H1 (cell line): ENCODE measurements at regions not wholly inside any gene's neighbourhood (a gene's known extent, or its start where the extent isn't known, plus 50 kb on each side); places are given as distances from the start of the nearest gene placed in this dataset.
A peak's percentile ranks its signal among the peaks of the same experiment; 100 is the strongest.

ENCODE experiments used
- CTCF ChIA-PET: fragments of 300-600 bp; sonication (Branson Sonifier 250); formaldehyde crosslinking; loops from one replicate; lab custom pipeline; 2021; ENCODE audit not compliant: partially characterized antibody; lab: Charles Lee
- POLR2A ChIA-PET: fragments of 300-600 bp; sonication (Branson Sonifier 250); formaldehyde crosslinking; loops from one replicate; lab custom pipeline; 2021; ENCODE audit warnings: inconsistent platforms; ENCODE audit not compliant: partially characterized antibody; lab: Charles Lee
- DNase-seq, 2 experiments: peaks; one replicate each; pipeline versions ENCODE4 v3.0.0 to v3.0.0-alpha.2; 2010 to 2022; ENCODE audit warnings: low spot score in 2 of 2, low read depth in 1 of 2, mixed read lengths in 1 of 2
- FAIRE-seq: peaks from 2 replicates; lab custom pipeline; 2011; peaks lifted over from hg19 to GRCh38; lab: Jason Lieb, UNC
- H2AFZ ChIP-seq: 2 replicates; pipeline ENCODE4 v1.8.1; 2012; ENCODE audit warnings: low read length, inconsistent platforms
- H2AK5ac ChIP-seq: 2 replicates; pipeline ENCODE4 v1.6.1; 2013; ENCODE audit warnings: low read depth, low read length
- H2BK120ac ChIP-seq: replicated peaks from 2 replicates; pipeline ENCODE3; 2013; ENCODE audit warnings: low read depth, low read length, inconsistent platforms
- H2BK12ac ChIP-seq: 2 replicates; pipeline ENCODE4 v1.6.1; 2013; ENCODE audit warnings: low read depth, low read length
- H2BK15ac ChIP-seq: 2 replicates; pipeline ENCODE4 v1.6.1; 2013; ENCODE audit warnings: low read length
- H2BK20ac ChIP-seq: 2 replicates; pipeline ENCODE4 v1.6.1; 2013; ENCODE audit warnings: low read length
- H2BK5ac ChIP-seq: 2 replicates; pipeline ENCODE4 v1.6.1; 2013; ENCODE audit warnings: low read depth, low read length
- H3K14ac ChIP-seq: 2 replicates; pipeline ENCODE4 v1.6.1; 2013; ENCODE audit warnings: inconsistent platforms; ENCODE audit not compliant: insufficient read length
- H3K18ac ChIP-seq: 2 replicates; pipeline ENCODE4 v1.6.1; 2013; ENCODE audit warnings: low read length; ENCODE audit errors: extremely low read depth
- H3K23ac ChIP-seq: 2 replicates; pipeline ENCODE4 v1.6.1; 2013; ENCODE audit warnings: inconsistent platforms; ENCODE audit not compliant: insufficient read length
- H3K23me2 ChIP-seq: 2 replicates; pipeline ENCODE4 v1.6.1; 2013; ENCODE audit warnings: low read depth, low read length
- H3K27ac ChIP-seq: 2 replicates; pipeline ENCODE4 v1.6.1; 2011; ENCODE audit warnings: low read depth, low read length, inconsistent platforms
- H3K27me3 ChIP-seq, 4 experiments: replicated peaks in 1 of 4; 1 replicate in 1 of 4; 2 replicates in 3 of 4; pipeline versions ENCODE4 v1.6.1 to v1.8.1; 2011 to 2013; ENCODE audit warnings: low read length in 3 of 4, mild to moderate bottlenecking in 3 of 4, inconsistent platforms in 2 of 4, mixed read lengths in 2 of 4, moderate library complexity in 1 of 4; ENCODE audit not compliant: control insufficient read depth in 3 of 4, insufficient read depth in 3 of 4; ENCODE audit errors: extremely low read depth in 1 of 4
- H3K36me3 ChIP-seq, 4 experiments: 2 replicates each; pipeline versions ENCODE4 v1.6.1 to v1.8.1; 2011 to 2013; ENCODE audit warnings: mild to moderate bottlenecking in 4 of 4, low read length in 3 of 4, moderate library complexity in 2 of 4, control low read depth in 1 of 4, inconsistent platforms in 1 of 4; ENCODE audit not compliant: insufficient read depth in 4 of 4, control insufficient read depth in 2 of 4
- H3K4ac ChIP-seq: replicated peaks from 2 replicates; pipeline ENCODE3; 2013; ENCODE audit warnings: low read length, low read depth, mixed read lengths, inconsistent platforms; ENCODE audit not compliant: insufficient read length
- H3K4me1 ChIP-seq, 4 experiments: replicated peaks in 1 of 4; 1 replicate in 1 of 4; 2 replicates in 3 of 4; pipeline versions ENCODE4 v1.6.1 to v1.8.1; 2011 to 2013; ENCODE audit warnings: low read length in 3 of 4, inconsistent platforms in 2 of 4, mixed read lengths in 1 of 4; ENCODE audit not compliant: insufficient read depth in 4 of 4, control insufficient read depth in 3 of 4
- H3K4me2 ChIP-seq, 2 experiments: 2 replicates each; pipeline versions ENCODE4 v1.6.1 to v1.8.1; 2011 to 2013; ENCODE audit warnings: low read depth in 2 of 2, low read length in 2 of 2, control low read depth in 1 of 2, inconsistent platforms in 1 of 2, mild to moderate bottlenecking in 1 of 2; ENCODE audit not compliant: insufficient read depth in 1 of 2
- H3K4me3 ChIP-seq, 4 experiments: fragments of 200-600, 300-600 bp in 1 of 4; sonication (generic), shearing (Covaris generic), sonication (Bioruptor Twin) in 1 of 4; 2 replicates each; pipeline versions ENCODE4 v1.5.1 to v1.8.1; 2011 to 2016; ENCODE audit warnings: low read length in 4 of 4, low read depth in 3 of 4, control low read depth in 2 of 4, inconsistent platforms in 2 of 4, mild to moderate bottlenecking in 2 of 4, mixed read lengths in 1 of 4, moderate library complexity in 1 of 4; ENCODE audit not compliant: insufficient read depth in 2 of 4; ENCODE audit errors: extremely low read depth in 1 of 4
- H3K56ac ChIP-seq: replicated peaks from 2 replicates; pipeline ENCODE3; 2013; ENCODE audit warnings: low read depth, mild to moderate bottlenecking, mixed read lengths, low read length, inconsistent platforms; ENCODE audit not compliant: insufficient read length
- H3K79me1 ChIP-seq: 2 replicates; pipeline ENCODE4 v1.6.1; 2013; ENCODE audit warnings: low read depth, low read length, control low read depth
- H3K79me2 ChIP-seq, 2 experiments: 2 replicates each; pipeline versions ENCODE4 v1.6.1 to v1.8.1; 2012 to 2013; ENCODE audit warnings: low read length in 2 of 2, mild to moderate bottlenecking in 2 of 2, inconsistent platforms in 1 of 2; ENCODE audit not compliant: insufficient read depth in 2 of 2, control insufficient read depth in 1 of 2
- H3K9ac ChIP-seq, 4 experiments: replicated peaks in 1 of 4; 1 replicate in 1 of 4; 2 replicates in 3 of 4; pipeline versions ENCODE4 v1.6.1 to v1.8.1; 2011 to 2013; ENCODE audit warnings: low read depth in 3 of 4, low read length in 3 of 4, control low read depth in 2 of 4, mild to moderate bottlenecking in 2 of 4, moderate library complexity in 2 of 4, inconsistent platforms in 1 of 4; ENCODE audit errors: extremely low read depth in 1 of 4
- H3K9me3 ChIP-seq, 2 experiments: 2 replicates each; pipeline versions ENCODE4 v1.6.1 to v1.8.1; 2012 to 2013; ENCODE audit warnings: mild to moderate bottlenecking in 2 of 2, moderate library complexity in 2 of 2, control low read depth in 1 of 2, inconsistent platforms in 1 of 2, low read depth in 1 of 2, low read length in 1 of 2, mixed read lengths in 1 of 2; ENCODE audit not compliant: insufficient read depth in 2 of 2
- H4K20me1 ChIP-seq, 2 experiments: replicated peaks in 1 of 2; 2 replicates each; pipeline versions ENCODE3 to v1.8.1; 2011 to 2013; ENCODE audit warnings: inconsistent platforms in 2 of 2, low read length in 2 of 2, mild to moderate bottlenecking in 1 of 2; ENCODE audit not compliant: insufficient read depth in 2 of 2, control insufficient read depth in 1 of 2
- H4K5ac ChIP-seq: 2 replicates; pipeline ENCODE4 v1.6.1; 2013; ENCODE audit warnings: low read length, low read depth, mixed read lengths, inconsistent platforms; ENCODE audit not compliant: insufficient read length
- H4K8ac ChIP-seq: 2 replicates; pipeline ENCODE4 v1.8.0; 2013; ENCODE audit warnings: mild to moderate bottlenecking, moderate library complexity, low read length, inconsistent platforms; ENCODE audit not compliant: insufficient read depth; ENCODE audit errors: extremely low read depth
- H4K91ac ChIP-seq: replicated peaks from 2 replicates; pipeline ENCODE3; 2013; ENCODE audit warnings: low read length, mixed read lengths, inconsistent platforms; ENCODE audit not compliant: insufficient read length
- ASH2L ChIP-seq: fragments of 200-600, 300-600 bp; sonication (generic); IDR thresholded peaks from one replicate; pipeline ENCODE4 v1.7.1; 2017; ENCODE audit warnings: low read length
- CEBPB ChIP-seq: IDR thresholded peaks from 2 replicates; pipeline ENCODE4 v1.6.1; 2012; ENCODE audit warnings: low read depth, low read length
- KDM1A ChIP-seq: fragments of 200-600, 300-600 bp; sonication (generic); IDR thresholded peaks from 2 replicates; pipeline ENCODE4 v1.7.1; 2016; ENCODE audit warnings: mild to moderate bottlenecking, low read length, borderline replicate concordance
- MAFK ChIP-seq: IDR thresholded peaks from 2 replicates; pipeline ENCODE4 v1.6.1; 2012; ENCODE audit warnings: low read depth, mild to moderate bottlenecking, improper control_type of control experiment, low read length
- NRF1 ChIP-seq: IDR thresholded peaks from 2 replicates; pipeline ENCODE4 v1.6.1; 2011; ENCODE audit warnings: mild to moderate bottlenecking, low read depth, low read length, improper control_type of control experiment
- SIN3A ChIP-seq, 2 experiments: IDR thresholded peaks in 1 of 2; conservative IDR thresholded peaks in 1 of 2; 2 replicates each; pipeline ENCODE4 v1.6.1; 2011 to 2012; ENCODE audit warnings: low read length in 2 of 2, improper control_type of control experiment in 1 of 2, low read depth in 1 of 2, mild to moderate bottlenecking in 1 of 2
- SP1 ChIP-seq: IDR thresholded peaks from 2 replicates; pipeline ENCODE4 v1.6.1; 2011; ENCODE audit warnings: low read depth, low read length
- SRF ChIP-seq: IDR thresholded peaks from 2 replicates; pipeline ENCODE4 v1.6.1; 2011; ENCODE audit warnings: mild to moderate bottlenecking, low read depth, low read length, moderate library complexity
- SUZ12 ChIP-seq: fragments of 200-600 bp; sonication (generic); IDR thresholded peaks from 2 replicates; pipeline ENCODE4 v1.6.1; 2012; ENCODE audit warnings: mild to moderate bottlenecking, inconsistent platforms, low read length, moderate library complexity, mixed read lengths
- TAF1 ChIP-seq: IDR thresholded peaks from 2 replicates; pipeline ENCODE4 v1.6.1; 2011; ENCODE audit warnings: mild to moderate bottlenecking, low read depth, low read length
- WGBS, 2 experiments: shearing (Covaris generic) in 1 of 2; methylation state at CpG; one replicate each; pipeline versions ENCODE4 v1.1.6 to v1.1.7; 2013 to 2015; ENCODE audit warnings: low lambda C conversion rate in 2 of 2, mixed read lengths in 2 of 2, inconsistent platforms in 1 of 2, low coverage in 1 of 2, missing lambda C conversion rate in 1 of 2; ENCODE audit not compliant: insufficient replicate concordance in 2 of 2, insufficient coverage in 1 of 2, insufficient read length in 1 of 2; ENCODE audit errors: extremely low coverage in 1 of 2, missing lambda C conversion rate in 1 of 2; 5-methylcytosine and 5-hydroxymethylcytosine counted together

DNA sequence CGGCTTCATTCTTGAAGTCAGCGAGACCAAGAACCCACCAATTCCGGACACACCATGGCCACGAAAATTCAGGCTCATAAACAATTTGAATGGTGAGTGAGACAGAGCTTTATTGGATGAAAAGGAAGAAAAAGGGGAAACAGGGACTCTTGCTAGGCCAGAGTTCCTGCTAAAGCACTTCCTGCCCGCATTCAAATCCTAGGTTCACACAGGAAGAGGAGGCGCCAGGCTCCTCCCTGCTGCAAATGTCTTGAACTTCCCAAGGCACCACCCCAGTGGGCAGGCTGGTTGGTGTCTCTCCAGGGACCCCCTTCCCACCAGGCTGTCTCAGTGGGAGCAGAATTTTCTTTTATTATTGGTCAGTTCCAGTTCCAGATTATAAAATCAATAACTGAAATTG, 121.2 kb downstream of the FSCB start:
- ChIA-PET POLR2A (no interaction called here), CTCF (interaction anchor here (1.1 to 1.2 kb wide), 2 partner anchors 15 to 23 kb away, joined by 3 read pairs; no protein-coding TSS in a partner anchor)
- no peak overlapping the region for H3K4me3 ChIP-seq
- H3K14ac ChIP-seq = no peak overlapping the region
- H4K91ac ChIP-seq = no peak overlapping the region
- no peak overlapping the region for H2BK20ac ChIP-seq
- no peak overlapping the region for H2AK5ac ChIP-seq
- H3K36me3 ChIP-seq = no peaks in the 10 kb centered on the region
- H3K9ac ChIP-seq = no peak overlapping the region
- no peak for DNase-seq
- 0 out of 2 replicates have a peak overlapping the region, but pooled peaks have one; percentile 53 for H2AFZ ChIP-seq
- no peak for FAIRE-seq
- no peak overlapping the region for H2BK12ac ChIP-seq
- H4K5ac ChIP-seq = no peak overlapping the region
- no peak overlapping the region for H3K4ac ChIP-seq
- H3K18ac ChIP-seq = no peak overlapping the region
- no peak overlapping the region for H4K8ac ChIP-seq
- H3K79me2 ChIP-seq = no peaks in the 10 kb centered on the region
- WGBS, 2 experiments = 96% methylated on average over 4 of the region's 6 CpGs; no CpG with 5 or more reads in 1 of the 2 experiments
- H2BK120ac ChIP-seq = no peak overlapping the region
- H3K9me3 ChIP-seq = no peaks in the 10 kb centered on the region; a peak in 1 of 4 replicates
- no peaks in the 10 kb centered on the region for H3K4me1 ChIP-seq
- no peak overlapping the region for H3K23ac ChIP-seq
- no peak overlapping the region for H3K4me2 ChIP-seq
- H4K20me1 ChIP-seq = no peaks in the 10 kb centered on the region
- TF ChIP-seq ASH2L (no peak), CEBPB (no peak), KDM1A (no peak), SP1 (no peak), MAFK (no peak), SUZ12 (no peak), NRF1 (no peak), TAF1 (no peak), SIN3A (conservative IDR thresholded peaks at IDR 0.05 in 1 of 2, IDR thresholded peaks at IDR 0.05 in 1 of 2; ENCODE audit: low read depth in 1 of 2, low read length in 2 of 2) (no peak), SRF (no peak)
- H3K27me3 ChIP-seq = no peaks in the 10 kb centered on the region
- H2BK15ac ChIP-seq = no peak overlapping the region
- H3K79me1 ChIP-seq = no peaks in the 10 kb centered on the region
- H3K27ac ChIP-seq = no peak overlapping the region
- no peaks in the 10 kb centered on the region for H3K23me2 ChIP-seq
- H3K56ac ChIP-seq = no peak overlapping the region
- H2BK5ac ChIP-seq = no peak overlapping the region
